Erythroblast (primary cell): ENCODE measurements at regions not wholly inside any gene's neighbourhood (a gene's known extent, or its start where the extent isn't known, plus 50 kb on each side); places are given as distances from the start of the nearest gene placed in this dataset.

Source experiments
- GATA1 ChIP-seq: IDR thresholded peaks from 2 replicates; pipeline ENCODE4 v1.6.1; 2011; ENCODE audit warnings: low read depth, mild to moderate bottlenecking, control low read depth, low read length, moderate library complexity
- POLR2A ChIP-seq: IDR thresholded peaks from 2 replicates; pipeline ENCODE4 v1.6.1; 2011; ENCODE audit warnings: mild to moderate bottlenecking, low read length

- TF ChIP-seq POLR2A, result no peak
- TF ChIP-seq GATA1, result no peak
These were observed 90.4 kb upstream of the IGFBP3 start for GRCh38 chr7:46011501-46011900.
